ENCODE measurements at regions not wholly inside any gene's neighbourhood (a gene's known extent, or its start where the extent isn't known, plus 50 kb on each side); places are given as distances from the start of the nearest gene placed in this dataset.

DNA sequence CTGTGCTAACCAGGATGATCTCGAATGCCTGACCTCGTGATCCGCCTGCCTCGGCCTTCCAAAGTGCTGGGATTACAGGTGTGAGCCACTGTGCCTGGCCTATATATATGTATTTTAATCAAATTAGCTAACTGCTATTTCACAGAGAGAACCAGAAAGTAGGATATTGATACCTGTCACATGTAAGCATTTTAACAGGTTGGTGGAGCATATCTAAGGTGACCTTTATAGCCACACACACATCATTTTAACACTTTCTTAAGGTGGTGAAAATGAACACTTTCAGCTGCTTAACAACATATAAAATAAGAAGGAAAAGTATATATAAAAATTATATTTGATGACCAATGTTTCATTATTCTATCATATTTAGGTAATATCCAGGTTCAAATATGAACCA lies 57.0 kb upstream of the ATF7IP start:
- H3K27me3 ChIP-seq: no peaks in the 10 kb centered on the region
- no peak overlapping the region for H3K27ac ChIP-seq
- DNase-seq: no peak
- TF ChIP-seq, protein P1, sequence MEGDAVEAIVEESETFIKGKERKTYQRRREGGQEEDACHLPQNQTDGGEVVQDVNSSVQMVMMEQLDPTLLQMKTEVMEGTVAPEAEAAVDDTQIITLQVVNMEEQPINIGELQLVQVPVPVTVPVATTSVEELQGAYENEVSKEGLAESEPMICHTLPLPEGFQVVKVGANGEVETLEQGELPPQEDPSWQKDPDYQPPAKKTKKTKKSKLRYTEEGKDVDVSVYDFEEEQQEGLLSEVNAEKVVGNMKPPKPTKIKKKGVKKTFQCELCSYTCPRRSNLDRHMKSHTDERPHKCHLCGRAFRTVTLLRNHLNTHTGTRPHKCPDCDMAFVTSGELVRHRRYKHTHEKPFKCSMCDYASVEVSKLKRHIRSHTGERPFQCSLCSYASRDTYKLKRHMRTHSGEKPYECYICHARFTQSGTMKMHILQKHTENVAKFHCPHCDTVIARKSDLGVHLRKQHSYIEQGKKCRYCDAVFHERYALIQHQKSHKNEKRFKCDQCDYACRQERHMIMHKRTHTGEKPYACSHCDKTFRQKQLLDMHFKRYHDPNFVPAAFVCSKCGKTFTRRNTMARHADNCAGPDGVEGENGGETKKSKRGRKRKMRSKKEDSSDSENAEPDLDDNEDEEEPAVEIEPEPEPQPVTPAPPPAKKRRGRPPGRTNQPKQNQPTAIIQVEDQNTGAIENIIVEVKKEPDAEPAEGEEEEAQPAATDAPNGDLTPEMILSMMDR (IDR thresholded peaks at IDR 0.05): no peak
- peaks cover 0 to 4% of the 10 kb centered on the region in 2 donors for H3K9me3 ChIP-seq
- H3K36me3 ChIP-seq: no peaks in the 10 kb centered on the region
- intact Hi-C loops (cut with DNase I): no loop called here
- H3K4me1 ChIP-seq: no peaks in the 10 kb centered on the region
- no peak overlapping the region for H3K4me3 ChIP-seq
- no peak for ATAC-seq

- no peak for DNase-seq
- TF ChIP-seq, protein P1 (IDR thresholded peaks at IDR 0.05): no peak
- no peaks in the 10 kb centered on the region for H3K36me3 ChIP-seq
- H3K4me3 ChIP-seq: no peak overlapping the region
- intact Hi-C loops (cut with DNase I): no loop called here
- no peaks in the 10 kb centered on the region for H3K27me3 ChIP-seq
- no peak overlapping the region for H3K27ac ChIP-seq
- no peak for ATAC-seq
- H3K4me1 ChIP-seq: no peaks in the 10 kb centered on the region
- peaks cover 0 to 4% of the 10 kb centered on the region in 2 donors for H3K9me3 ChIP-seq
These were observed 54.6 kb upstream of the ATF7IP start for GRCh38 chr12:14310866-14311265.

- no peaks in the 10 kb centered on the region for H3K4me1 ChIP-seq
- no peak for DNase-seq
- H3K4me3 ChIP-seq: no peak overlapping the region
- no peaks in the 10 kb centered on the region for H3K36me3 ChIP-seq
- ATAC-seq: no peak
- TF ChIP-seq, protein P1 (IDR thresholded peaks at IDR 0.05): no peak
- no peaks in the 10 kb centered on the region for H3K27me3 ChIP-seq
- intact Hi-C loops (cut with DNase I): no loop called here
- H3K27ac ChIP-seq: no peak overlapping the region
- H3K9me3 ChIP-seq: peaks cover 0 to 4% of the 10 kb centered on the region in 2 donors
These were observed 51.9 kb upstream of the ATF7IP start for GRCh38 chr12:14313379-14314138.

DNA sequence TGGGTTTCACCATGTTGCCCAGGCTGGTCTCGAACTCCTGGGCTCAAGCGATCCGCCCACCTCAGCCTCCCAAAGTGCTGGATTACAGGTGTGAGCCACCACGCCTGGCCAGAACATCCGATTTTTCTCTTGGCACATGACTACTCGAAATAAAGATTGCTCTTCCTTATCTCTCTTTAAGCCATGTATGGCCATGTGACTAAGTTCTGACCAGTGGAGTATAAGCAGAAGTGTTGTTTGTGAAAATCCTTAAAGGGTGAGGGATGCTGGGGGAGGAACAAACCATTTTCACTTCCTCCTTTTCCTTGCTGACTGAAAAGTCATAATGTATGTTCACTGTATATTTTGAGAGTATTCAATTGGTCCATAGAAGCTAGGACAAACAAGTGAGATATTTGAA lies 50.7 kb upstream of the ATF7IP start:
- no peaks in the 10 kb centered on the region for H3K36me3 ChIP-seq
- TF ChIP-seq, protein P1 (IDR thresholded peaks at IDR 0.05): no peak
- intact Hi-C loops (cut with DNase I): no loop called here
- H3K4me3 ChIP-seq: no peak overlapping the region
- DNase-seq: no peak
- no peaks in the 10 kb centered on the region for H3K27me3 ChIP-seq
- peaks cover 0 to 4% of the 10 kb centered on the region in 2 donors for H3K9me3 ChIP-seq
- peak; percentile 47 for ATAC-seq
- no peak overlapping the region for H3K27ac ChIP-seq
- H3K4me1 ChIP-seq: no peaks in the 10 kb centered on the region

GRCh38 chr12:14315501-14315900 lies 50.0 kb upstream of the ATF7IP start:
- Histone ChIP-seq H3K4me1 (no peaks in the 10 kb centered on the region), H3K4me3 (no peak overlapping the region), H3K36me3 (no peaks in the 10 kb centered on the region), H3K27me3 (no peaks in the 10 kb centered on the region), H3K9me3 (peaks cover 0 to 4% of the 10 kb centered on the region in 2 donors), H3K27ac (no peak overlapping the region)
- intact Hi-C loops (cut with DNase I): no loop called here
- DNase-seq (no peak), ATAC-seq (no peak)
- TF ChIP-seq, protein P1 (IDR thresholded peaks at IDR 0.05): no peak

All from left lung (tissue), 4 donors.